ENCODE measurements at regions not wholly inside any gene's neighbourhood (a gene's known extent, or its start where the extent isn't known, plus 50 kb on each side); places are given as distances from the start of the nearest gene placed in this dataset.

- TF ChIP-seq, protein P1, sequence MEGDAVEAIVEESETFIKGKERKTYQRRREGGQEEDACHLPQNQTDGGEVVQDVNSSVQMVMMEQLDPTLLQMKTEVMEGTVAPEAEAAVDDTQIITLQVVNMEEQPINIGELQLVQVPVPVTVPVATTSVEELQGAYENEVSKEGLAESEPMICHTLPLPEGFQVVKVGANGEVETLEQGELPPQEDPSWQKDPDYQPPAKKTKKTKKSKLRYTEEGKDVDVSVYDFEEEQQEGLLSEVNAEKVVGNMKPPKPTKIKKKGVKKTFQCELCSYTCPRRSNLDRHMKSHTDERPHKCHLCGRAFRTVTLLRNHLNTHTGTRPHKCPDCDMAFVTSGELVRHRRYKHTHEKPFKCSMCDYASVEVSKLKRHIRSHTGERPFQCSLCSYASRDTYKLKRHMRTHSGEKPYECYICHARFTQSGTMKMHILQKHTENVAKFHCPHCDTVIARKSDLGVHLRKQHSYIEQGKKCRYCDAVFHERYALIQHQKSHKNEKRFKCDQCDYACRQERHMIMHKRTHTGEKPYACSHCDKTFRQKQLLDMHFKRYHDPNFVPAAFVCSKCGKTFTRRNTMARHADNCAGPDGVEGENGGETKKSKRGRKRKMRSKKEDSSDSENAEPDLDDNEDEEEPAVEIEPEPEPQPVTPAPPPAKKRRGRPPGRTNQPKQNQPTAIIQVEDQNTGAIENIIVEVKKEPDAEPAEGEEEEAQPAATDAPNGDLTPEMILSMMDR (IDR thresholded peaks at IDR 0.05 in 2 of 3, conservative IDR thresholded peaks at IDR 0.05 in 1 of 3; ENCODE audit: borderline replicate concordance in 1 of 3, insufficient read depth in 1 of 3, low read depth in 2 of 3, low read length in 2 of 3): no peak
- no peak for TF ChIP-seq ZBTB33 (IDR thresholded peaks at IDR 0.05; ENCODE audit: extremely low read depth, insufficient replicate concordance, low read length)
- no peak for TF ChIP-seq JUND (IDR thresholded peaks at IDR 0.05)
- no peak for TF ChIP-seq SP1 (IDR thresholded peaks at IDR 0.05; ENCODE audit: low read depth)
- no peak for TF ChIP-seq POLR2A (IDR thresholded peaks at IDR 0.05; ENCODE audit: borderline replicate concordance, extremely low read depth, insufficient read depth, insufficient read length)
- TF ChIP-seq EZH2 (IDR thresholded peaks at IDR 0.05): no peak
- TF ChIP-seq EZH2phosphoT487 (IDR thresholded peaks at IDR 0.05; ENCODE audit: borderline replicate concordance): no peak
- TF ChIP-seq POLR2AphosphoS5 (IDR thresholded peaks at IDR 0.05; ENCODE audit: low read depth, low read length): no peak
These were observed 403.7 kb downstream of the RPS24 start for GRCh38 chr10:78437407-78437768.

Data from HCT116 (cell line).